ENCODE measurements at regions not wholly inside any gene's neighbourhood (a gene's known extent, or its start where the extent isn't known, plus 50 kb on each side); places are given as distances from the start of the nearest gene placed in this dataset.

DNA sequence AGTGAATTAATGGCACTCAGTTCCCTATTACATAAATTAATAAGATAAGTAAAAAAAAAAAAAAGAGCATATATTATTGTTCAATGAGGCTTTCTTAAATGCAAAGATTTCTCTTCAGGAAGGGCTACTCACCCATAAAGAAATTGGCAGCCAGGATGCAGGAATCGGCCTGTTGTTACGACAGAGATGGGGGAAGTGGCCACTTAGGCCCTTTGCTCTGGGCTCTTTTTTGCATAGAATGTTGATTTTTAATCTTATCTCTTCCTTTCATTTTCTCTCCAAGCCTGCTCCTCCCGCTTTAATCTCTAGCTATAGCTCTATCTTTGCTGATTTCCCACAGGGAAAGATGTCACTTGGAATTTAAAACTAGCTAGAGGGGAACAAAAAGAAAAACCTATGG, 391.8 kb upstream of the CRIM1 start:
- TF ChIP-seq, protein P1, sequence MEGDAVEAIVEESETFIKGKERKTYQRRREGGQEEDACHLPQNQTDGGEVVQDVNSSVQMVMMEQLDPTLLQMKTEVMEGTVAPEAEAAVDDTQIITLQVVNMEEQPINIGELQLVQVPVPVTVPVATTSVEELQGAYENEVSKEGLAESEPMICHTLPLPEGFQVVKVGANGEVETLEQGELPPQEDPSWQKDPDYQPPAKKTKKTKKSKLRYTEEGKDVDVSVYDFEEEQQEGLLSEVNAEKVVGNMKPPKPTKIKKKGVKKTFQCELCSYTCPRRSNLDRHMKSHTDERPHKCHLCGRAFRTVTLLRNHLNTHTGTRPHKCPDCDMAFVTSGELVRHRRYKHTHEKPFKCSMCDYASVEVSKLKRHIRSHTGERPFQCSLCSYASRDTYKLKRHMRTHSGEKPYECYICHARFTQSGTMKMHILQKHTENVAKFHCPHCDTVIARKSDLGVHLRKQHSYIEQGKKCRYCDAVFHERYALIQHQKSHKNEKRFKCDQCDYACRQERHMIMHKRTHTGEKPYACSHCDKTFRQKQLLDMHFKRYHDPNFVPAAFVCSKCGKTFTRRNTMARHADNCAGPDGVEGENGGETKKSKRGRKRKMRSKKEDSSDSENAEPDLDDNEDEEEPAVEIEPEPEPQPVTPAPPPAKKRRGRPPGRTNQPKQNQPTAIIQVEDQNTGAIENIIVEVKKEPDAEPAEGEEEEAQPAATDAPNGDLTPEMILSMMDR (IDR thresholded peaks at IDR 0.05; ENCODE audit: insufficient read depth, low read length), result no peak
- TF ChIP-seq REST (IDR thresholded peaks at IDR 0.05; ENCODE audit: insufficient replicate concordance, low read depth) (no peak), SPI1 (IDR thresholded peaks at IDR 0.05; ENCODE audit: borderline replicate concordance, low read depth) (no peak), POLR2AphosphoS5 (IDR thresholded peaks at IDR 0.05; ENCODE audit: low read depth) (no peak)

All from HL-60 (cell line).